Endothelial cell of umbilical vein (primary cell): ENCODE measurements at regions not wholly inside any gene's neighbourhood (a gene's known extent, or its start where the extent isn't known, plus 50 kb on each side); places are given as distances from the start of the nearest gene placed in this dataset.

Experiments
- BruUV-seq: library from RNA; stranded (reverse); fragments of 400-500 nt; replicated peaks from 2 replicates; lab custom pipeline; 2021; lab: Mats Ljungman, UMichigan
- CTCF ChIA-PET: fragments of 300-600, 350-600 bp; sonication (Branson Sonifier 250); formaldehyde crosslinking; loops from one replicate; lab custom pipeline; 2021; ENCODE audit warnings: antibody characterized with exemption, inconsistent platforms; lab: Charles Lee
- POLR2A ChIA-PET: fragments of 300-600, 350-600 bp; sonication (Branson Sonifier 250); formaldehyde crosslinking; loops from one replicate; lab custom pipeline; 2021; ENCODE audit warnings: antibody characterized with exemption, inconsistent platforms; lab: Charles Lee
- DNase-seq: peaks from one replicate; pipeline ENCODE4 v3.0.0-alpha.2; 2011; ENCODE audit warnings: low read depth, low spot score
- FAIRE-seq: peaks from 2 replicates; lab custom pipeline; 2011; peaks lifted over from hg19 to GRCh38; lab: Jason Lieb, UNC
- H2AFZ ChIP-seq: 2 replicates; pipeline ENCODE4 v1.6.0; 2012; ENCODE audit warnings: low read depth, low read length, control low read depth, inconsistent platforms
- H3K27ac ChIP-seq: 2 replicates; pipeline ENCODE4 v1.5.1; 2011; ENCODE audit warnings: low read depth, mild to moderate bottlenecking, control low read depth, low read length, moderate library complexity; ENCODE audit not compliant: insufficient read depth
- H3K27me3 ChIP-seq, 2 experiments: 2 replicates each; pipeline versions ENCODE4 v1.6.0 to v1.6.1; 2011; ENCODE audit warnings: low read length in 2 of 2, mixed read lengths in 1 of 2; ENCODE audit not compliant: control insufficient read depth in 2 of 2, insufficient read depth in 2 of 2
- H3K36me3 ChIP-seq, 2 experiments: 2 replicates in 1 of 2; 3 replicates in 1 of 2; pipeline ENCODE4 v1.5.1; 2011; ENCODE audit warnings: low read length in 2 of 2, mild to moderate bottlenecking in 1 of 2, moderate library complexity in 1 of 2; ENCODE audit not compliant: control insufficient read depth in 2 of 2, insufficient read depth in 2 of 2; ENCODE audit errors: extremely low read depth in 1 of 2
- H3K4me1 ChIP-seq: 3 replicates; pipeline ENCODE4 v1.5.1; 2011; ENCODE audit warnings: mild to moderate bottlenecking, low read length; ENCODE audit not compliant: control insufficient read depth, insufficient read depth; ENCODE audit errors: extremely low read depth
- H3K4me2 ChIP-seq: 2 replicates; pipeline ENCODE4 v1.6.1; 2011; ENCODE audit warnings: low read length, control low read depth, mixed read lengths; ENCODE audit not compliant: insufficient read depth
- H3K4me3 ChIP-seq, 3 experiments: fragments of 200-600 bp in 1 of 3; sonication (generic), shearing (Covaris generic) in 1 of 3; replicated peaks in 1 of 3; 2 replicates each; pipeline ENCODE4 v1.5.1; 2011 to 2016; ENCODE audit warnings: control low read depth in 3 of 3, low read length in 3 of 3, mild to moderate bottlenecking in 2 of 3, inconsistent platforms in 1 of 3, low read depth in 1 of 3, moderate library complexity in 1 of 3; ENCODE audit not compliant: insufficient read depth in 1 of 3
- H3K79me2 ChIP-seq: 2 replicates; pipeline ENCODE4 v1.6.0; 2012; ENCODE audit warnings: low read length, inconsistent platforms; ENCODE audit not compliant: control insufficient read depth, insufficient read depth
- H3K9ac ChIP-seq: replicated peaks from 2 replicates; pipeline ENCODE3; 2011; ENCODE audit warnings: low read length, control low read depth; ENCODE audit not compliant: insufficient read depth; ENCODE audit errors: extremely low read depth
- H3K9me1 ChIP-seq: replicated peaks from 3 replicates; pipeline ENCODE4 v1.6.0; 2011; ENCODE audit warnings: mild to moderate bottlenecking, low read length; ENCODE audit not compliant: control insufficient read depth, insufficient read depth; ENCODE audit errors: extremely low read depth
- H3K9me3 ChIP-seq: replicated peaks from 2 replicates; pipeline ENCODE4 v1.5.1; 2012; ENCODE audit warnings: low read length, inconsistent platforms; ENCODE audit not compliant: control insufficient read depth, insufficient read depth
- H4K20me1 ChIP-seq: replicated peaks from 2 replicates; pipeline ENCODE3; 2011; ENCODE audit warnings: mild to moderate bottlenecking, low read length; ENCODE audit not compliant: control insufficient read depth, insufficient read depth; ENCODE audit errors: extremely low read depth
- EZH2 ChIP-seq: IDR thresholded peaks from 2 replicates; pipeline ENCODE4 v1.6.1; 2012; ENCODE audit warnings: borderline replicate concordance, low read depth, mild to moderate bottlenecking, moderate library complexity, low read length, inconsistent platforms; ENCODE audit not compliant: severe bottlenecking
- FOS ChIP-seq: IDR thresholded peaks from 2 replicates; pipeline ENCODE4 v1.6.1; 2011; ENCODE audit warnings: mild to moderate bottlenecking, low read length, moderate library complexity, borderline replicate concordance; ENCODE audit not compliant: insufficient read depth
- GATA2 ChIP-seq: IDR thresholded peaks from 2 replicates; pipeline ENCODE4 v1.7.0; 2011; ENCODE audit warnings: low read depth, mild to moderate bottlenecking, moderate library complexity, mixed read lengths, low read length; ENCODE audit not compliant: insufficient read length, insufficient read depth
- JUN ChIP-seq: IDR thresholded peaks from 2 replicates; pipeline ENCODE4 v1.6.1; 2011; ENCODE audit warnings: borderline replicate concordance, low read depth; ENCODE audit not compliant: insufficient read length, insufficient read depth
- MAX ChIP-seq: IDR thresholded peaks from 2 replicates; pipeline ENCODE4 v1.6.1; 2011; ENCODE audit not compliant: insufficient read depth, insufficient read length
- MYC ChIP-seq: IDR thresholded peaks from one replicate; pipeline ENCODE4 v1.6.1; 2011; ENCODE audit warnings: mild to moderate bottlenecking, low read depth, low read length
- POLR2A ChIP-seq: IDR thresholded peaks from 2 replicates; pipeline ENCODE4 v1.6.1; 2012; ENCODE audit warnings: low read depth, mild to moderate bottlenecking, control low read depth, low read length
- POLR2AphosphoS5 ChIP-seq: IDR thresholded peaks from 2 replicates; pipeline ENCODE4 v1.6.1; 2012; ENCODE audit warnings: low read depth, mild to moderate bottlenecking, control low read depth, low read length, moderate library complexity; ENCODE audit not compliant: insufficient read depth
- dilution Hi-C: fragments of 300-500 bp; cut with MboI; formaldehyde crosslinking; loops from one replicate; pipeline ENCODE4 v1.15.0; 2019; ENCODE audit warnings: low sequenced_read_pairs; ENCODE audit not compliant: extremely low pct_ligation_motif_present
- intact Hi-C: fragments of 100-400 bp; cut with micrococcal nuclease; formaldehyde crosslinking; loops from one replicate; pipeline ENCODE4 v1.10.0; 2022
- TF ChIP-seq, protein P1 (sequence below), 2 donors: IDR thresholded peaks; 1 replicate in 1 of 2; 2 replicates in 1 of 2; pipeline ENCODE4 v1.5.1; 2011; ENCODE audit warnings: low read length in 2 of 2, mild to moderate bottlenecking in 2 of 2, moderate library complexity in 2 of 2, control low read depth in 1 of 2, inconsistent platforms in 1 of 2, low read depth in 1 of 2; ENCODE audit not compliant: insufficient read depth in 1 of 2; ENCODE audit errors: extremely low read depth in 1 of 2

- Histone ChIP-seq H3K4me3 (no peak overlapping the region), H3K27ac (no peak overlapping the region), H3K9ac (no peak overlapping the region), H3K9me3 (peaks cover 5% of the 10 kb centered on the region), H4K20me1 (no peaks in the 10 kb centered on the region), H3K79me2 (no peaks in the 10 kb centered on the region), H3K4me1 (no peaks in the 10 kb centered on the region), H3K9me1 (no peaks in the 10 kb centered on the region), H2AFZ (no peak overlapping the region), H3K36me3 (no peaks in the 10 kb centered on the region), H3K27me3 (no peaks in the 10 kb centered on the region), H3K4me2 (no peak overlapping the region)
- no peak for TF ChIP-seq EZH2
- TF ChIP-seq, protein P1, sequence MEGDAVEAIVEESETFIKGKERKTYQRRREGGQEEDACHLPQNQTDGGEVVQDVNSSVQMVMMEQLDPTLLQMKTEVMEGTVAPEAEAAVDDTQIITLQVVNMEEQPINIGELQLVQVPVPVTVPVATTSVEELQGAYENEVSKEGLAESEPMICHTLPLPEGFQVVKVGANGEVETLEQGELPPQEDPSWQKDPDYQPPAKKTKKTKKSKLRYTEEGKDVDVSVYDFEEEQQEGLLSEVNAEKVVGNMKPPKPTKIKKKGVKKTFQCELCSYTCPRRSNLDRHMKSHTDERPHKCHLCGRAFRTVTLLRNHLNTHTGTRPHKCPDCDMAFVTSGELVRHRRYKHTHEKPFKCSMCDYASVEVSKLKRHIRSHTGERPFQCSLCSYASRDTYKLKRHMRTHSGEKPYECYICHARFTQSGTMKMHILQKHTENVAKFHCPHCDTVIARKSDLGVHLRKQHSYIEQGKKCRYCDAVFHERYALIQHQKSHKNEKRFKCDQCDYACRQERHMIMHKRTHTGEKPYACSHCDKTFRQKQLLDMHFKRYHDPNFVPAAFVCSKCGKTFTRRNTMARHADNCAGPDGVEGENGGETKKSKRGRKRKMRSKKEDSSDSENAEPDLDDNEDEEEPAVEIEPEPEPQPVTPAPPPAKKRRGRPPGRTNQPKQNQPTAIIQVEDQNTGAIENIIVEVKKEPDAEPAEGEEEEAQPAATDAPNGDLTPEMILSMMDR (IDR thresholded peaks at IDR 0.05; ENCODE audit: extremely low read depth in 1 of 2, insufficient read depth in 1 of 2, low read depth in 1 of 2, low read length in 2 of 2), result no peak
- TF ChIP-seq GATA2, result no peak
- TF ChIP-seq MAX, result no peak
- TF ChIP-seq JUN, result no peak
- TF ChIP-seq POLR2AphosphoS5, result no peak
- no peak for TF ChIP-seq POLR2A
- no peak for TF ChIP-seq MYC
- TF ChIP-seq FOS, result no peak
- ChIA-PET POLR2A (no interaction called here), CTCF (no interaction called here)
- no peak for DNase-seq
- BruUV-seq, result no TSS peak
- FAIRE-seq, result no peak
- dilution Hi-C loops (no loop called here), intact Hi-C loops (no loop called here)
Observed at GRCh38 chr18:4582431-4583335, 127.6 kb upstream of the DLGAP1 start.
